Fibroblast of lung (primary cell): ENCODE measurements at regions not wholly inside any gene's neighbourhood (a gene's known extent, or its start where the extent isn't known, plus 50 kb on each side); places are given as distances from the start of the nearest gene placed in this dataset.

Experiments used
- DNase-seq, 2 donors: peaks; one replicate each; pipeline versions ENCODE4 v3.0.0 to v3.0.0-alpha.2; 2010; ENCODE audit warnings: low read depth in 2 of 2
- H2AFZ ChIP-seq: 2 replicates; pipeline ENCODE4 v1.5.1; 2012; ENCODE audit warnings: low read length, control low read depth, inconsistent platforms
- H3K27ac ChIP-seq: 2 replicates; pipeline ENCODE4 v1.5.1; 2011; ENCODE audit warnings: low read length, control low read depth; ENCODE audit not compliant: insufficient read depth
- H3K27me3 ChIP-seq: 2 replicates; pipeline ENCODE4 v1.5.1; 2011; ENCODE audit warnings: mild to moderate bottlenecking, low read length; ENCODE audit not compliant: control insufficient read depth, insufficient read depth
- H3K36me3 ChIP-seq: 2 replicates; pipeline ENCODE4 v1.5.1; 2011; ENCODE audit warnings: low read length; ENCODE audit not compliant: control insufficient read depth, insufficient read depth
- H3K4me1 ChIP-seq: 2 replicates; pipeline ENCODE4 v1.5.1; 2011; ENCODE audit warnings: low read length; ENCODE audit not compliant: control insufficient read depth, insufficient read depth; ENCODE audit errors: extremely low read depth
- H3K4me2 ChIP-seq: 2 replicates; pipeline ENCODE4 v1.5.1; 2011; ENCODE audit warnings: low read length, control low read depth; ENCODE audit not compliant: insufficient read depth; ENCODE audit errors: extremely low read depth
- H3K4me3 ChIP-seq, 4 experiments: fragments of 200-600 bp in 1 of 4; sonication (generic) in 1 of 4; replicated peaks in 1 of 4; 2 replicates each; pipeline ENCODE4 v1.5.1; 2011 to 2016; ENCODE audit warnings: low read length in 4 of 4, low read depth in 3 of 4, mild to moderate bottlenecking in 3 of 4, control low read depth in 2 of 4, inconsistent platforms in 1 of 4, mixed read lengths in 1 of 4; ENCODE audit not compliant: insufficient read depth in 1 of 4; ENCODE audit errors: control extremely low read depth in 1 of 4
- H3K79me2 ChIP-seq: 2 replicates; pipeline ENCODE4 v1.5.1; 2012; ENCODE audit warnings: mild to moderate bottlenecking, low read length, inconsistent platforms; ENCODE audit not compliant: control insufficient read depth, insufficient read depth
- H3K9ac ChIP-seq: 2 replicates; pipeline ENCODE4 v1.5.1; 2011; ENCODE audit warnings: mild to moderate bottlenecking, low read length, control low read depth; ENCODE audit not compliant: insufficient read depth
- H3K9me3 ChIP-seq: 2 replicates; pipeline ENCODE4 v1.5.1; 2012; ENCODE audit warnings: low read depth, low read length; ENCODE audit not compliant: control insufficient read depth, insufficient read depth
- H4K20me1 ChIP-seq: 2 replicates; pipeline ENCODE4 v1.5.1; 2011; ENCODE audit warnings: low read length; ENCODE audit not compliant: control insufficient read depth, insufficient read depth; ENCODE audit errors: extremely low read depth
- EZH2 ChIP-seq: IDR thresholded peaks from 2 replicates; pipeline ENCODE4 v1.5.1; 2012; ENCODE audit warnings: low read length, control low read depth, mild to moderate bottlenecking; ENCODE audit errors: missing control alignments
- TF ChIP-seq, protein P1 (sequence below), 2 donors: IDR thresholded peaks in 1 of 2; conservative IDR thresholded peaks in 1 of 2; 1 replicate in 1 of 2; 2 replicates in 1 of 2; pipeline ENCODE4 v1.5.1; 2011 to 2012; ENCODE audit warnings: low read length in 2 of 2, control low read depth in 1 of 2, inconsistent platforms in 1 of 2, low read depth in 1 of 2, mild to moderate bottlenecking in 1 of 2

DNA sequence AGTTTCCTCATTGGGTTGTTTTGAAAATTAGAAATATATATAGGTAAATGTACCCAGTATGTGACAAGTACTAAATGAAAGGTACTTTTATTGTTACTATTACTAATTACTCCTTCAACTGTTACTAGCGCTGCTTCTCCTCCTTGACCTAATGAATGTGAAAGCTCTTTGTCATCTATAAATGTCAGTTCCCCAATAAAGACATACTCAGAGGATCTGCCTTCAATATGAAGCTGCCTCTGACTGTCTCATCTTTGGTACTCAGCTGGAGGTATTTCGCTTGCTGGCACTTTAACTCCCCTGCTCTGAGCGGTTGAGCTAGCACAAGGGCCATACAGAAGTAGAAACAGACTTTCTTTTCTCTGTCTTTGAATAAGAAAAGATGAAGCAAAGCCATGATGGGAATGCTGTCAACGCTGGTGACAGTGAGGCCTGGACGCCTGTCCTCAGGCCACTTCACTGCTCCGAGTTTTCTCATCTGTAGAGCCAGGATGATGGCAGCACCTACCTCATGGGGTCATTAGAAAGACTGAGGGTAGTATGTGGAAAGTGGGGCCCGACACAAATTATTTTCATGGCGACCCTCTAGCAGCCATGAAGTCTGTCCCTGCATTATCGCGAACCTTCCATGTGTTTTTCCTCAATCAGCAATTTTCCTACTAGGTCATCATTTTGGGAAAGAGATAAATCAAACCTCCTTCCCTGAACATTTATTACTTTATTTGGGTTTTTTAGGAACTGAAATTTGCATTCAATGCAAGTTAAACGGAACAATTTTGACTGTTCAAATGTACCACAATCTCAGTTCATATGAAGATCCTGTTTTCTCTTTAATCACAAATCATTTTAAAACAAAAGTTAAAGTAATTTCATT, 55.9 kb upstream of the SNX9 start:
- Histone ChIP-seq H3K9ac (no peak overlapping the region), H3K4me3 (no peak overlapping the region), H3K4me1 (peaks cover 20% of the 10 kb centered on the region), H3K27me3 (no peaks in the 10 kb centered on the region), H3K4me2 (no peak overlapping the region), H3K36me3 (no peaks in the 10 kb centered on the region), H4K20me1 (no peaks in the 10 kb centered on the region), H2AFZ (no peak overlapping the region), H3K27ac (no peak overlapping the region), H3K9me3 (no peaks in the 10 kb centered on the region), H3K79me2 (no peaks in the 10 kb centered on the region)
- no peak for DNase-seq
- TF ChIP-seq, protein P1, sequence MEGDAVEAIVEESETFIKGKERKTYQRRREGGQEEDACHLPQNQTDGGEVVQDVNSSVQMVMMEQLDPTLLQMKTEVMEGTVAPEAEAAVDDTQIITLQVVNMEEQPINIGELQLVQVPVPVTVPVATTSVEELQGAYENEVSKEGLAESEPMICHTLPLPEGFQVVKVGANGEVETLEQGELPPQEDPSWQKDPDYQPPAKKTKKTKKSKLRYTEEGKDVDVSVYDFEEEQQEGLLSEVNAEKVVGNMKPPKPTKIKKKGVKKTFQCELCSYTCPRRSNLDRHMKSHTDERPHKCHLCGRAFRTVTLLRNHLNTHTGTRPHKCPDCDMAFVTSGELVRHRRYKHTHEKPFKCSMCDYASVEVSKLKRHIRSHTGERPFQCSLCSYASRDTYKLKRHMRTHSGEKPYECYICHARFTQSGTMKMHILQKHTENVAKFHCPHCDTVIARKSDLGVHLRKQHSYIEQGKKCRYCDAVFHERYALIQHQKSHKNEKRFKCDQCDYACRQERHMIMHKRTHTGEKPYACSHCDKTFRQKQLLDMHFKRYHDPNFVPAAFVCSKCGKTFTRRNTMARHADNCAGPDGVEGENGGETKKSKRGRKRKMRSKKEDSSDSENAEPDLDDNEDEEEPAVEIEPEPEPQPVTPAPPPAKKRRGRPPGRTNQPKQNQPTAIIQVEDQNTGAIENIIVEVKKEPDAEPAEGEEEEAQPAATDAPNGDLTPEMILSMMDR (conservative IDR thresholded peaks at IDR 0.05 in 1 of 2, IDR thresholded peaks at IDR 0.05 in 1 of 2; ENCODE audit: low read depth in 1 of 2, low read length in 2 of 2): no peak
- TF ChIP-seq EZH2: no peak

DNA sequence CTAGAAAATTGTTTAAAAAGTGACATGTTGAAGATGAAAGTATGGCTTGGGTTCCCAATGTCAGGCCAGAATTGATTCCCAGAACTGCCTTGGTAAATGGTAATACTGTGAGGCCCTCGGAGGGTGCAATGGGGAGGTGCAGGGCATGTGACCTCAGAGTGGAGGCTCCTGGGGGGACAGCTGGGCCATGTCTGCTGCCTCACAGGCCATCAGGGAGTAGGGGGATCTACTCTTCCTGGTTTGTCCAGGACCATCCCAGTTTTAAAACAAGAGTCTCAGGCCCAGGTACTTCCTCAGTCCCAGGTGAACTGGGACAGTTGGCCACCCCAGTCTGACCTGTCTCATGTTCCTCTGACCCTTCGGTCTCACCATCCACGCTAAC, 55.3 kb upstream of the SNX9 start:
- H2AFZ ChIP-seq: no peak overlapping the region
- H3K27ac ChIP-seq: no peak overlapping the region
- no peaks in the 10 kb centered on the region for H3K36me3 ChIP-seq
- peaks cover 20% of the 10 kb centered on the region for H3K4me1 ChIP-seq
- no peaks in the 10 kb centered on the region for H4K20me1 ChIP-seq
- no peaks in the 10 kb centered on the region for H3K9me3 ChIP-seq
- H3K9ac ChIP-seq: no peak overlapping the region
- H3K27me3 ChIP-seq: no peaks in the 10 kb centered on the region
- H3K4me2 ChIP-seq: no peak overlapping the region
- no peak for DNase-seq
- TF ChIP-seq, protein P1 (conservative IDR thresholded peaks at IDR 0.05 in 1 of 2, IDR thresholded peaks at IDR 0.05 in 1 of 2; ENCODE audit: low read depth in 1 of 2, low read length in 2 of 2): no peak
- no peak for TF ChIP-seq EZH2
- H3K79me2 ChIP-seq: no peaks in the 10 kb centered on the region
- no peak overlapping the region for H3K4me3 ChIP-seq

GRCh38 chr6:157768304-157768703, 54.7 kb upstream of the SNX9 start:
- no peak overlapping the region for H2AFZ ChIP-seq
- no peak for DNase-seq
- peaks cover 18% of the 10 kb centered on the region for H3K4me1 ChIP-seq
- no peaks in the 10 kb centered on the region for H4K20me1 ChIP-seq
- H3K79me2 ChIP-seq: no peaks in the 10 kb centered on the region
- no peak overlapping the region for H3K4me3 ChIP-seq
- no peak overlapping the region for H3K4me2 ChIP-seq
- no peak overlapping the region for H3K9ac ChIP-seq
- no peaks in the 10 kb centered on the region for H3K27me3 ChIP-seq
- no peak for TF ChIP-seq EZH2
- TF ChIP-seq, protein P1 (conservative IDR thresholded peaks at IDR 0.05 in 1 of 2, IDR thresholded peaks at IDR 0.05 in 1 of 2; ENCODE audit: low read depth in 1 of 2, low read length in 2 of 2): no peak
- H3K27ac ChIP-seq: no peak overlapping the region
- no peaks in the 10 kb centered on the region for H3K36me3 ChIP-seq
- H3K9me3 ChIP-seq: no peaks in the 10 kb centered on the region
